Parathyroid adenoma (tissue), 2 donors: ENCODE measurements at regions not wholly inside any gene's neighbourhood (a gene's known extent, or its start where the extent isn't known, plus 50 kb on each side); places are given as distances from the start of the nearest gene placed in this dataset.

ENCODE experiments used
- H2AFZ ChIP-seq: fragments of 300-600 bp; sonication (generic); one replicate; pipeline ENCODE4 v1.7.0; 2017; ENCODE audit warnings: antibody characterized with exemption, mild to moderate bottlenecking
- H3K27ac ChIP-seq: fragments of 300-600 bp; sonication (generic); one replicate; pipeline ENCODE4 v1.7.0; 2017
- H3K27me3 ChIP-seq: fragments of 300-600 bp; sonication (generic); one replicate; pipeline ENCODE4 v1.7.0; 2017; ENCODE audit warnings: low read length; ENCODE audit not compliant: control insufficient read depth, insufficient read depth
- H3K36me3 ChIP-seq: fragments of 300-600 bp; sonication (generic); one replicate; pipeline ENCODE4 v1.7.0; 2017; ENCODE audit warnings: low read length; ENCODE audit not compliant: control insufficient read depth, insufficient read depth
- H3K4me1 ChIP-seq: fragments of 300-600 bp; sonication (generic); one replicate; pipeline ENCODE4 v1.7.0; 2017; ENCODE audit warnings: control low read depth
- H3K4me2 ChIP-seq: fragments of 300-600 bp; sonication (generic); one replicate; pipeline ENCODE4 v1.7.0; 2017; ENCODE audit warnings: low read length
- H3K4me3 ChIP-seq: fragments of 300-600 bp; sonication (generic); one replicate; pipeline ENCODE4 v1.7.0; 2017; ENCODE audit warnings: low read depth, low read length
- H3K79me2 ChIP-seq: fragments of 300-600 bp; sonication (generic); one replicate; pipeline ENCODE4 v1.7.0; 2017; ENCODE audit warnings: control low read depth
- H3K9ac ChIP-seq: fragments of 300-600 bp; sonication (generic); one replicate; pipeline ENCODE4 v1.7.0; 2017; ENCODE audit warnings: mild to moderate bottlenecking
- H3K9me3 ChIP-seq: fragments of 300-600 bp; sonication (generic); one replicate; pipeline ENCODE4 v1.7.0; 2017; ENCODE audit warnings: low read length; ENCODE audit not compliant: control insufficient read depth
- TF ChIP-seq, protein P1 (sequence below): fragments of 300-600 bp; sonication (generic); IDR thresholded peaks from one replicate; pipeline ENCODE4 v1.7.0; 2017; ENCODE audit warnings: antibody characterized with exemption, mild to moderate bottlenecking
- donor health status: primary hyperparathyroidism.

GRCh38 chr16:49216593-49216992, 65.0 kb downstream of the CBLN1 start:
- Histone ChIP-seq H3K27ac (no peak overlapping the region), H3K36me3 (no peaks in the 10 kb centered on the region), H3K4me3 (no peak overlapping the region), H3K9ac (no peak overlapping the region), H3K9me3 (no peaks in the 10 kb centered on the region), H3K79me2 (no peaks in the 10 kb centered on the region), H3K4me1 (no peaks in the 10 kb centered on the region), H3K4me2 (no peak overlapping the region), H2AFZ (no peak overlapping the region), H3K27me3 (no peaks in the 10 kb centered on the region)
- TF ChIP-seq, protein P1, sequence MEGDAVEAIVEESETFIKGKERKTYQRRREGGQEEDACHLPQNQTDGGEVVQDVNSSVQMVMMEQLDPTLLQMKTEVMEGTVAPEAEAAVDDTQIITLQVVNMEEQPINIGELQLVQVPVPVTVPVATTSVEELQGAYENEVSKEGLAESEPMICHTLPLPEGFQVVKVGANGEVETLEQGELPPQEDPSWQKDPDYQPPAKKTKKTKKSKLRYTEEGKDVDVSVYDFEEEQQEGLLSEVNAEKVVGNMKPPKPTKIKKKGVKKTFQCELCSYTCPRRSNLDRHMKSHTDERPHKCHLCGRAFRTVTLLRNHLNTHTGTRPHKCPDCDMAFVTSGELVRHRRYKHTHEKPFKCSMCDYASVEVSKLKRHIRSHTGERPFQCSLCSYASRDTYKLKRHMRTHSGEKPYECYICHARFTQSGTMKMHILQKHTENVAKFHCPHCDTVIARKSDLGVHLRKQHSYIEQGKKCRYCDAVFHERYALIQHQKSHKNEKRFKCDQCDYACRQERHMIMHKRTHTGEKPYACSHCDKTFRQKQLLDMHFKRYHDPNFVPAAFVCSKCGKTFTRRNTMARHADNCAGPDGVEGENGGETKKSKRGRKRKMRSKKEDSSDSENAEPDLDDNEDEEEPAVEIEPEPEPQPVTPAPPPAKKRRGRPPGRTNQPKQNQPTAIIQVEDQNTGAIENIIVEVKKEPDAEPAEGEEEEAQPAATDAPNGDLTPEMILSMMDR, result no peak

DNA sequence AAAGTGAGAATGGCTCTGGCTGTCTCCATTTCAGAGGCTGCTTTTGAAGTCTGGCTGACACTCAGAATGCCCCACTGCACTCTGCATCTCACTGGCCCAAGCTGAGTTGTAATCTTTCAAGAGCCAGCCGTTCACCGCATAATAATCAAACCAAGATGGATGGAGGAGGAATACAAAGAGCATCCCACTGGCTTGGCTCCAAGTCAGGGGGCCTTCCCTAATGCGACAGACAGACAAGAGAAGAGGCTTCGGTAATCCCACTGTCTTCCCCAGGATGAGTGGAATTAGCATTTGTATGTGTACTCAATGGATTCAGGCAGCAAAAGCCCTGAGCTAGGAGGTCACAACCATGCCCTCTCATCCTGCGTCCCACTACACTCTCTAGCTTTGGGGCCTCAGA, 68.0 kb downstream of the CBLN1 start:
- H3K9ac ChIP-seq, result no peak overlapping the region

DNA sequence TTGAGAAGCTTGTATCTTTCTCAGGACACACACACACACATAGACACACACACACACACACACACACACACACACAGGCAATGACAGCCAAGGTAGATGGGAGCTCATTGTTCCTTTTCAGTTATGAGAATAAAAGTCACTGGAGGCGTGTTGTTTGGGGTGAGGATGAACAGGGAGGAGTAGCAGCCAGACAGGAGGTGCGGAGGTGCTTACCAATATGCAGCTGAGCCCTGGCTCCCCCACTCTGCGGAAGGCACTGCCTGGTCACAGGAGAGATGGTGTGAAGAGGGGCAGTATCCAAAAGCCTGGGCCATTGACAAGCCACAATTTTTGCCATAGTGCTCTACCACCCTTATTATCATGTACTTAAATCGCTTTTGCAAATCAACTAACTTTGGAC, 77.4 kb downstream of the CBLN1 start:
- Histone ChIP-seq H3K36me3 (no peaks in the 10 kb centered on the region), H3K27ac (no peak overlapping the region), H3K4me1 (no peaks in the 10 kb centered on the region), H2AFZ (no peak overlapping the region), H3K4me3 (no peak overlapping the region), H3K9me3 (no peaks in the 10 kb centered on the region), H3K9ac (no peak overlapping the region), H3K79me2 (no peaks in the 10 kb centered on the region), H3K27me3 (peaks cover 3% of the 10 kb centered on the region), H3K4me2 (no peak overlapping the region)
- TF ChIP-seq, protein P1, result no peak

More for the DNA sequence above, 68.0 kb downstream of the CBLN1 start:
- Histone ChIP-seq H3K4me2 (no peak overlapping the region), H3K9me3 (no peaks in the 10 kb centered on the region), H3K27me3 (no peaks in the 10 kb centered on the region), H3K27ac (no peak overlapping the region), H3K4me3 (no peak overlapping the region), H3K36me3 (no peaks in the 10 kb centered on the region), H3K4me1 (no peaks in the 10 kb centered on the region), H2AFZ (no peak overlapping the region), H3K79me2 (no peaks in the 10 kb centered on the region)
- TF ChIP-seq, protein P1, result no peak

DNA sequence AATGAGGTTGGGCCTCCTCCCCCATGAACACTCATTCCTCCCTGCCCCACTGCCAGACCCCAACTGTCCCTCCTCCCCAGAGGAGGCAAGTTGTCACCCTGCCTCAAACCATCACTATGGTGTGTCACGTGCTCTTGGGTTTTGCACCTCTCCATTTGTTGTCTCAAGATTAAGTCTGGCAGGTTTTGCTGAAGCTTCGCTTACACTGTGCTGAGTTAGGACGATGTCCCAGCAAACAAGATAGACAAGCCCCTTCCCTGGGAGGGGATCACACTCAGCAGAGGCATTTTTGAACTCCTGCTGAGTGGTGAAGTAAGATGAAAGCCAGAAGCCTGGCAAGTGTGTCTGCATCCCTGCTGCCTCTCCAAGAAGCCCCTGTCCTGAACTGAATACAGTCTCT, 78.3 kb downstream of the CBLN1 start:
- Histone ChIP-seq H3K27ac (no peak overlapping the region), H3K4me1 (no peaks in the 10 kb centered on the region), H3K79me2 (no peaks in the 10 kb centered on the region), H3K36me3 (no peaks in the 10 kb centered on the region), H3K9me3 (no peaks in the 10 kb centered on the region), H3K4me3 (no peak overlapping the region), H2AFZ (no peak overlapping the region), H3K27me3 (peaks cover 3% of the 10 kb centered on the region), H3K9ac (no peak overlapping the region), H3K4me2 (no peak overlapping the region)
- TF ChIP-seq, protein P1, result no peak

GRCh38 chr16:49201118-49201517, 80.5 kb downstream of the CBLN1 start:
- Histone ChIP-seq H3K9me3 (no peaks in the 10 kb centered on the region), H3K4me3 (no peak overlapping the region), H2AFZ (no peak overlapping the region), H3K27me3 (peaks cover 3% of the 10 kb centered on the region), H3K79me2 (no peaks in the 10 kb centered on the region), H3K9ac (no peak overlapping the region), H3K4me1 (no peaks in the 10 kb centered on the region), H3K4me2 (no peak overlapping the region), H3K27ac (no peak overlapping the region), H3K36me3 (no peaks in the 10 kb centered on the region)
- TF ChIP-seq, protein P1, result no peak
